Hematopoietic multipotent progenitor cell treated with erythropoietin and hydrocortisone succinate and interleukin-3 and kit ligand, for 6 days (in vitro differentiated cells): ENCODE measurements at regions not wholly inside any gene's neighbourhood (a gene's known extent, or its start where the extent isn't known, plus 50 kb on each side); places are given as distances from the start of the nearest gene placed in this dataset.
"Not testable (repeated sequence)": the region's sequence is repeated elsewhere in the genome, so short reads cannot be mapped to it uniquely, and the experiment has no call there.

Experiments used
- DNase-seq: peaks from one replicate; pipeline ENCODE4 v3.0.0-alpha.2; 2015

DNA sequence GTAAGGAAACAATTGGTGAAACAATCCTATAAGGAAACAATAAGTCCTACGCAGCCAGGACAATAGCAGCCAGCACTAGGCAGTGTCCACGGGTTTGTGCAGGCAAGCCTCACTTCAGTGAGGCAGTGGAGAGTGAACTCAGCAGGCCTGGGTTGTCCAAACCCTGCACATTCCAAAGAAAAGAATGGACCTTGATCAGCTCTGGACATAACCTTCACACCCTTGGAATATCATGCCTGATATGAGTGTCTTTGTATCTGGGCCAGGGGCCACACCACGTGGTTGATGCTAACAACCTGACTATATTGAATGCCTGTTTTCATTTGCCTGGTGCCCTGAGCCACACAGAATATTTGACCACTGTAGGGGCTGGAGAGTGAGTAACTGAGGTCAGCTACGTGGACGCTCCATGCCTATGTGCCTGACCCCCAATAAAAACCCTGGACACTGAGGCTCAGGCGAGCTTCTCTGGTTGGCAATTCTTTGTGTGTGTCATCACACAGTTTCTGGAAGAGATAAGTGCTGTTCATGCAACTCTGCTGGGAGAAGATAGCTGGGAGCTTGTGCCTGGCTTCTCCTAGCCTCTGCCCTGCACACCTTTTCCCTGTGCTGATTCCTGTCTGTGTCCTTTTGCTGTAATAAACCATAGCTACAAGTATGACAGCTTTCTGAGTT lies 81.4 kb upstream of the NCOR2 start:
- DNase-seq, result no peak

DNA sequence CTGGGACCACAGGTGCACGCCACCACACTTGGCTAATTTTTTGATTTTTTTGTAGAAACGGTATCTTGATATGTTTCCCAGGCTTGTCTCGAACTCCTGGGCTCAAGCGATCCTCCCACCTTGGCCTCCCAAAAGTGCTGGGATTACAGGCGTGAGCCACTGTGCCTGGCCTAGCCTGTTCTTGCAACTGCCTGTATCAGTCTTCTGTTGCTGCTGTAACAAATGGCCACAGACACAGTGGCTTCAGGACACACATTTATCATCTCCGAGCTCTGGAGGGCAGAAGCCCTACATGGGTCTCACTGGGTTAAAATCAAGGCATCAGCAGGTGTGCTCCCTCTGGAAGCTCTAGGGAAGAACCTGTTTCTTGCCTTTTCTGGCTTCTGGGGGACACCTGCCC lies 79.9 kb upstream of the NCOR2 start:
- DNase-seq, result no peak

GRCh38 chr12:124646385-124647230 lies 79.2 kb upstream of the NCOR2 start:
- DNase-seq, result peak; percentile 51

DNA sequence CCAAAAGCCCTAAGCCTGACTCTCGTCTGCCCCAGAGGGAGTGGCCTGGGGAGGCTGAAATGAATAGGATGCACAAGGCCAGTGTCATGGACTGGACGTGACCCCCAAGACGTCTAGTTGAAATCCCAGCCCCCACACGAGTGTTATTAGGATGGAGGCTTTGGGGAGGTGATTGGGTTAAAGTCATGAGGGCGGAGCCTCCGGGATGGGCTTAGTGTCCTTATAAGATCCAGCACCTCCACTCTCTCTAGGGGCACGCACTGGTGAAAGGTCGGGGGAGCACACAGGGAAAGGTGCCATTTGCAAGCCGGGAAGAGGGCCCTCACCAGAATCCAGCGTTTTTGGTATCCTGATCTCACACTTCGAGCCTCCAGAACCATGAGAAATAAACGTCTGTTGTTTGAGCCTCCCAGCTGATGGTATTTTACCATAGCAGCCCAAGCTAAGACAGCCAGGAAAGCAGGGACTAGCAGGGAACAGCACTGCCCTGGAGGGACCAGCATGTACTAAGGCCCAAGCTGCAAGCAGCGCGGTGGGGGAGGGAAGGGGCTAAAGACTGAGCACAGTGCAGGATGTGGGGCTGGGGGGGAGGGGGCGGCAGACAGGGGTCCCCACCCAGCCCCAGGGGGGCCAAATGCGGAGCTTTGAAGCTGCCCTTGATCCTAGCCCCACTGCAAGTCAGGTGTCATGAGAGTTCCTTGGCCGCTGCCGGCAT lies 78.3 kb upstream of the NCOR2 start:
- no peak for DNase-seq

GRCh38 chr12:124643768-124644167 lies 76.4 kb upstream of the NCOR2 start:
- not testable (repeated sequence) for DNase-seq

GRCh38 chr12:124642105-124642504 lies 74.7 kb upstream of the NCOR2 start:
- no peak for DNase-seq

- no peak for DNase-seq
These were observed 74.2 kb upstream of the NCOR2 start for GRCh38 chr12:124641591-124641990.

GRCh38 chr12:124640056-124640455 lies 72.6 kb upstream of the NCOR2 start:
- DNase-seq, result no peak

DNA sequence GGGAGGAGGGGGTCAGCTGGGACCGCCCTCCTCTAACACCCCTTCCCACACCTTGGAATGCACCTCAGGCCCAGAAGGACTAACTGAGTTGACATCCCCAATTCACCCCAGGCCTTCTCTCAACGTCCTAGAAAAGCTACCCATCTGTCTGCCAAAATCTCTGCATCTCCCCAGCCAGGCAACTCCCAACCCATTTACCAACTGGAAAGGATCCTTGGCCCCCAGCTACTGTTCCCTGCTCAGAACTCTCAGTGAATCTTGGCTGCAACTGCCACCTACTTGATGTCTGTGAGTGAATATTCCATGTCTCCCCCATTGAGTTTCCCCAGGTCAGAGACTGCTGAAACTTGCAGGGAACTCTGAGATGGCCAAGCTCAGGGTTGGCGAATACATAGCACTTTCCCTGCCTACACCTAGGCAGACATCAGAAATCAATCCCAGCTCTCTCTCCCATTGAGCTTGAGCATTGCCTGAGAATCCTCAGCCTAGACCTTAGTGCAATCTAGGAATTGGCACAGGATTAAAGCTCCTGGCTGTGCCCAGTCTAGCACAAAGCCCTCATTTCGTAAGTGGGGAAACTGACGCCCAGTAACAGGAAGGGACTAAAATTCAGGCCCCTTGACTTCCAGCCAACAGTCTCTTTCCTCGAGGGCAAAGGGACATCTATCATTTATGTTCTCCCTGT lies 71.9 kb upstream of the NCOR2 start:
- no peak for DNase-seq

- no peak for DNase-seq
These were observed 70.2 kb upstream of the NCOR2 start for GRCh38 chr12:124637581-124637981.

DNA sequence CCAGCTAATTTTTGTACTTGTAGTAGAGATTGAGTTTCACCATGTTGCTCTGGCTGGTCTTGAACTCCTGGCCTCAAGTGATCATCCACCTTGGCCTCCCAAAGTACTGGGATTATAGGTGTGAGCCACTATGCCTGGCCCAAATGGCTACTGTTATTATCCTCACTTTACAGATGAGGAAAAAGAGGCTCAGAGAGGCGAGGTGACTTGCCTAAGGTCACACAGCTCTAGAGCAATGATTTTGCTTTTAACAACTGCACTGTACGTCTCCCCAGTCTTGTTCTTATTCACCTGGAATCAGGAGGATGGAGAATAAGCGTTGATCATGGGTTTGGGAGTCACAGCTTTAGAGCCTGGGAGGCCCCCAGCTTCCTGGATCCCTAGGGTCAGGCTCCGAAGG lies 69.8 kb upstream of the NCOR2 start:
- no peak for DNase-seq

DNA sequence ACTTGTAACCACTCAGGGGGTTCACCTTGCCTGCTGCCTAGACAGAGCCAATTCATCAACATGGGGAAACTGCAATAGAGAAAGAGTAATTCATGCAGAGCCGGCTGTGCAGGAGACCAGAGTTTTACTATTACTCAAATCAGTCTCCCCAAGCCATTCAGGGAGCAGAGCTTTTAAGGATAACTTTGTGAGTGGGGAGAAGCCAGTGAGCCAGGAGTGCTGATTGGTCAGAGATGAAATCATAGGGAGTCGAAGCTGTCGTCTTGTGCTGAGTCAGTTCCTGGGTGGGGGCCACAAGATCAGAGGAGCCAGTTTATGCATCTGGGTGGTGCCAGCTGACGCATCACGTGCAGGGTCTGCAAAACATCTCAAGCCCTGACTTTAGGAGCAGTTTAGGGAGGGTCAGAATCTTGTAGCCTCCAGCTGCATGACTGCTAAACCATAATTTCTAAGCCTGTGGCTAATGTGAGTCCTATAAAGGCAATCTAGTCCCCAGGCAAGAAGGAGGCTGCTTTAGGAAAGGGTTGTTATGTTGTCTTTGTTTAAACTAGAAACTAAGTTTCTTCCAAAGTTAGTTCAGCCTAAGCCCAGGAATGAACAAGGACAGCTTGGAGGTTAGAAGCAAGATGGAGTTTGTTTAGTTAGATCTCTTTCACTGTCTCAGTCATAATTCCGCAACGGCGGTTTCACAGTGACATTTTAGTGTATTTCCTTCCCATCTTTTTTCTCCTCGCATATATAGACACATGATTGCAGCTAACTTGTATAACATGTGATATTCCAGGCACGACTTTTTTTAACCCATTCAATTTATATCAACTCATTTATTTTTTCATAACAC lies 68.9 kb upstream of the NCOR2 start:
- DNase-seq, result peak; percentile 89

DNA sequence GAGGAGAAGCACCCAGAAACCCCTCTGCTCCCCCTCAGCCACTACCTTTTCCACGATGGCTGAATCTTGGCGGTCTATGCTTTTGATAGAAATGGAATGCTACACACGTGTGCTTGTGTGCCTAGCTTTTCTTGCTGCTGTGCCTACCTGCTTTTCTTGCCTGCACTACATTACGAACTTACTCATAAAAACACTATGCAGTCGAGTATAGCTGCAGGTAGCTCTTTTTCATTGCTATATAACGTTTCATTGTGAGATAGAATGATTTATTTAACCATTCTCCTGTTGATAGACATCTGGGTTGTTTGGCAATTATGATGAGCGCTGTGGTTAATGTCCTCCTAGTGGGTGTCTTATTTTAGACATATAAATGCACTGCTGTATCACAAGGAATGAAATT lies 67.9 kb upstream of the NCOR2 start:
- no peak for DNase-seq

DNA sequence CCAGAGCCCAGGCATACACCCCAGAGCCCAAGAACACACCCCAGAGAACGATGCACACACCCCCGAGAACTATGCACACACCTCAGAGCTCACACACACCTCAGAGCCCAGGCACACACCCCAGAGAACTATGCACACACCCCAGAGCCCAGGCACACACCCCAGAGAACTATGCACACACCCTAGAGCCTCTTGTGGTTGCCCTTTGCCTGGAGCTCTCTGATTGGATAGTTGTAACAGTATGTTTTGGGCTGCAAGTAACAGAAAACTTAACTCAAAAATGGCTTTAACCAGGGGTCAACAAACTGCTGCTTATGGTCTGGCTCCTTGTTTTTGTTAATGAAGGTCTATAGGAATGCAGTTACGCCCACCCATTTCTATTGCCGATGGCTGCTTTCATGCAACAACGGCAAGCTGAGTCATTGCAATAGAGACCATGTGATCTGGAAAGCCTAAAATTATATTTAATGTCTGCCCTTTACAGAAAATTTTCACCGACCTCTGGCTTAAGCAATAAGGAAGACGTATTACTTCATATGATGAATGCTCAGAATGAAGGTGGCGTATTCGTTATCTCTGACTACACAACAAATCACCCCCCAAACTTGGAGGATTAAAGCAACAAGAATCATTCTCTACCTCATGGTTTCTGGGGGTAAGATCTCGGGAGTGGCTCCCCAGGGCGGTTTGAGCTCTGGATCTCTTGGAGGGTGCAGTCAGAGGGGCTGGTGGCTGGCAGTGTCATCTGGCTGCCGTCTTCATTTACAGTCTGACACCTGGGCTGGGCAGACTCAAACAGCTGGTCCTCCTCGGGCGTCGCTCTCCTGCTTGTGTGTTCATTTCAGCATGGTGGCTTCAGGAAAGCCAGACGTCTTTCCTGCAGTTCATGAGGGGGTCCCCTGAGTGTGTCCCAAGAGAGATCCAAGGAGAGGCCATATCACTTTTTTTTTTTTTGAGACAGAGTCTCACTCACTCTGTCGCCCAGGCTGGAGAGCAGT lies 66.3 kb upstream of the NCOR2 start:
- peak; percentile 62 for DNase-seq

DNA sequence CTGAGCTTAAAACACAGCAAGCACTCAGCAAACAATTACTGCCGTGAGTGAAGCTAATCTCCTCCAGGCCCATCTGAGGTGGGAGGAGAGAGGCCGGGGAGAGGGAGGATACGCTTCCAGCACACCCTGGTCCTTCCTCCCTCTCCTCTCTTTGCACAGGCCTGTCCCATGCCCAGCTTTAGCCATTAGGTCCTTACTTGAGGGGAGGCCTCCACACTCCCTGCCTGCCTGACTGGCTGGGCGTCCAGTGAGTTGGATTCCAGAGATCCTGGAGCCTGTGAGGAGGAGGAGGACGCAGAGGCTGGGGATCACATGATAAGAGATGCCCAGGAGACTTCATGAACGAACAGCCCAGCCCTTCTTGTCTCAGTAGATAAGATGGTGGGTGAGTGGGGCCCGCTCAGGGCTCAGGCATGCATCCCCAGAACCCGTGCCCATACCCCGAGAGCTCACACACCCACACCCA lies 65.1 kb upstream of the NCOR2 start:
- DNase-seq, result peak; percentile 96

GRCh38 chr12:124631681-124632256 lies 64.4 kb upstream of the NCOR2 start:
- no peak for DNase-seq

DNA sequence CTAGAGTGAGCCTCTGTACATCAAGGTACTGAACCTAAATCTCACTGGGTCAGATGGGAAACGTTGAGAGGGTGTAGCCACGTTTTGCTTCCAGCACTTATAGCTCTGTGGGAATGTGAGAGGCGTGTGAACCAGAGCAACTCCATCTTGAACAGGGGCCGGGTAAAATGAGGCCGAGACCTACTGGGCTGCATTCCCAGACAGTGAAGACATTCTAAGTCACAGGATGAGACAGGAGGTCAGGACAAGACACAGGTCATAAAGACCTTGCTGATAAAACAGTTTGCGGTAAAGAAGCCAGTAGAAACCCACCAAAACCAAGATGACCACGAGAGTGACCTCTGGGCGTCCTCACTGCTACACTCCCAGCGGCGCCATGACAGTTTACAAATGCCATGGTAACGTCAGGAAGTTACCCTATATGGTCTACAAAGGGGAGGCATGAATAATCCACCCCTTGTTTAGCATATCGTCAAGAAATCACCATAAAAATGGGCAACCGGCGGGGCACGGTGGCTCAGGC lies 63.4 kb upstream of the NCOR2 start:
- DNase-seq, result no peak

GRCh38 chr12:124629789-124630480 lies 62.5 kb upstream of the NCOR2 start:
- no peak for DNase-seq

DNA sequence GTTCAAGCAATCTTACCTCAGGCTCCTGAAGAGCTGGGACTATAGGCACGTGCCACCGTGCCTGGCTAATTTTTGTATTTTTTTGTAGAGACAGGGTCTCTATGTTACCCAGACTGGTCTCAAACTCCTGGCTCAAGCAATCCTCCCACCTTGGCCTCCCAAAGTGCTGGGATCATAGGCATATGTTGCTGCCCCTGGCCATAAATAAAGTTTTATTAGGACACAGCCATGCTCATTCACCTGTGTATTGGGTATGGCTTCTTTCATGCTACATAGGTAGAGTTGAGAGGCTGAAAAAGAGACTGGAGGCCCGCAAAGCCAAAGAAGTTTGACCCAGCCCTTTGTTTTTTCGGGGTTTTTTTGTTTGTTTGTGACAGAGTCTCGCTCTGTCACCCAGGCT lies 61.7 kb upstream of the NCOR2 start:
- no peak for DNase-seq

DNA sequence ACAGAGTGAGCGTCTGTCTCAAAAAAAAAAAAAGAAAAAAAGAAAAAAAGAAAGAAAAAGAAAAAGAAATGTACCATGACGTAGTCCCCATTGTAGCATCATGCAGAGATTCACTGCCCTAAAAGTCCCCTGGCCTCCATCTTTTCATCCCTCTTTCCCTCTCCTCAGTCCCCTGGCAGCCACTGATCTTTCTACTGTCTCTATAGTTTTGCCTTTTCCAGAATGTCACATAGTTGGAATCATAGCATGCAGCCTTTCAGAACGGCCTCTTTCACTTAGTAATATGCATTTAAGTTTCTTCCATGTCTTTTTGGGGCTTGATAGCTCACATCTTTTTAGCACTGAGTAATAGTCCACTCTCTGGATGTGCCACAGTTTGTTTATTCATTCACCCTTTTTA lies 60.5 kb upstream of the NCOR2 start:
- DNase-seq, result no peak
